ENCODE measurements at regions not wholly inside any gene's neighbourhood (a gene's known extent, or its start where the extent isn't known, plus 50 kb on each side); places are given as distances from the start of the nearest gene placed in this dataset.

GRCh38 chr1:58365328-58365727, 181.2 kb downstream of the OMA1 start:
- no peak for DNase-seq

- DNase-seq = no peak
Measured at GRCh38 chr1:58363585-58363984, 182.9 kb downstream of the OMA1 start.

- DNase-seq = no peak
Measured at GRCh38 chr1:58361134-58361533, 185.4 kb downstream of the OMA1 start.

DNA sequence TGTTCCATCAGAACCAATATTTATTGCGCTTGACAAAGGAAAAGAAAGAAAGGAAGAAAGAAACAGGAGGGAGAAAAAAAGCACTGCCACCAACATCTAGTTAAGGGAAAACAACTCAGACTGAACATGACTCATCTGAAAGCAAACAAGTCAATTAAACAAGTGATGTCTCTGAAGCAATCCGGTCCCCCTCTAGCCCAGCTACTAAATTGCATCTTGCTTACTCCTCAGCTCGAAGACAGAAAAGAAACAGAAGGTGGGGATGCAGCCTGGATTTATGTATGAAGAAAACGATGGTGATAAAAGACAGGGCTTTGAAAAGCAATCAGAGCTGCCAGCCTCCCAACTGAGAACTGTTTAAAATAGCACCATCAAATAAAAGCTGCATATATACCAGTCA, 188.2 kb downstream of the OMA1 start:
- no peak for DNase-seq

- no peak for DNase-seq
Measured at GRCh38 chr1:58356402-58356801, 190.1 kb downstream of the OMA1 start.

DNA sequence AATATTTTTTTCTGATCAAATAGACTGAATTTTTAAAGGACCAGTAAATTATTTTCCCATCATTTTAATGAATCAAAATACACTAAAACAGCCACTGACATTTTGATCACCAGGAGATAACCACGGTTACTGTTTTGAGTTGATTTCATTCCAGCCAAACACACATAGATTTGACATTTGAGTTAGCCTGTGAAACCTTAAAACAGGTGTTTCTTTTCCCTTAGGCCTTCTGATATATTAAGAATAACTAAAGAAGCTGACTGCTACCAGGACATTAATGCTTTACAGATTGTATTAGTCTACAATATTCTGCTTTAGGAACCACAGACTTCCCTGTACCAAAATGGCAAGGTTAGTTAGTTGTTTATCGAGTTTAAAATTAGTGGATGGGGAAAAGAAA, 193.4 kb downstream of the OMA1 start:
- no peak for DNase-seq

GRCh38 chr1:58352476-58353092, 193.9 kb downstream of the OMA1 start:
- no peak for DNase-seq

GRCh38 chr1:58346036-58346355, 200.5 kb downstream of the OMA1 start:
- DNase-seq = no peak

- no peak for DNase-seq
Measured at GRCh38 chr1:58345215-58346035, 201.1 kb downstream of the OMA1 start.

- DNase-seq = no peak
Measured at GRCh38 chr1:58340185-58340584, 206.3 kb downstream of the OMA1 start.

DNA sequence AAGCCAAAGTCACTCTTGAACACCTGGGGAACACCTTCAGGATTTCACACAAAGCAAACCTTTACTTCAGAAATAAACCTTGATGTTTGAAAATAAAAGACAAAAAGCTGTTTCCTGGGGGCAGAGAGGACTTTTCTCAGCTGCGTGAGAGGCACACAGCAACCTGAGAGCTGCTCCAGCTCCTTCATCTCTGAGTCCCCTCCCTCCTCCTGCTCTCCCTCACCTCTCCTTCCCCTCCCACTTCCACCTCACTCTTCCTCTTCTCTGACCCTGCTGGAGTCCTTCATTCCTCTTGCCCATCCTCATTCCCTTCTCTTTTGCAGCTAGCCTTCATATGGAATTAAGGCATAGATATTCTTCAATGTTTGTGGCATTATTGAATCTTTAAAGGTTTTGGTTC, 208.4 kb downstream of the OMA1 start:
- no peak for DNase-seq

GRCh38 chr1:58333511-58333910, 213.0 kb downstream of the OMA1 start:
- no peak for DNase-seq

DNA sequence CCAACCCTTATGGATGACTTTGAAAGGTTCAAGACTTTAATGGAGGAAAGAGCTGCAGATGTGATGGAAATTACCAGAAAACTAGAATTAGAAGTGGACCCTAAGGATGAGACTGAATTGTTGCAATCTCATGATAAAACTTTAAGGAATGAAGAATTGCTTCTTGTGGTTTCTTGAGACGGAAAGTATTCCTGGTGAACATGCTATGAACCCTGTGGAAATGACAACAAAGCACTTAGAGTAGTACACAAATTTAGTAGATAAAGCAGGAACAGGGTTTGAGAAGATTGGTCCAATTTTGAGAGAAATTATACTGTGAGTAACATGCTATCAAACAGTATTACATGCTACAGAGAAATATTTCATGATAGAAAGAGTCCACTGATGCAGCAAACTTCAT, 215.4 kb downstream of the OMA1 start:
- no peak for DNase-seq

GRCh38 chr1:58325866-58326265, 220.7 kb downstream of the OMA1 start:
- DNase-seq = no peak

- DNase-seq = no peak
Measured at GRCh38 chr1:58324558-58324957, 222.0 kb downstream of the OMA1 start.

GRCh38 chr1:58318157-58319005, 228.1 kb downstream of the OMA1 start:
- DNase-seq = no peak

GRCh38 chr1:58317694-58318093, 228.8 kb downstream of the OMA1 start:
- no peak for DNase-seq

GRCh38 chr1:58317086-58317485, 229.4 kb downstream of the OMA1 start:
- DNase-seq = no peak

- DNase-seq = no peak
Measured at GRCh38 chr1:58316141-58316540, 230.4 kb downstream of the OMA1 start.

- DNase-seq = no peak
Measured at GRCh38 chr1:58312971-58313563, 233.5 kb downstream of the OMA1 start.

- DNase-seq = no peak
Measured at GRCh38 chr1:58312461-58312860, 234.1 kb downstream of the OMA1 start.

DNA sequence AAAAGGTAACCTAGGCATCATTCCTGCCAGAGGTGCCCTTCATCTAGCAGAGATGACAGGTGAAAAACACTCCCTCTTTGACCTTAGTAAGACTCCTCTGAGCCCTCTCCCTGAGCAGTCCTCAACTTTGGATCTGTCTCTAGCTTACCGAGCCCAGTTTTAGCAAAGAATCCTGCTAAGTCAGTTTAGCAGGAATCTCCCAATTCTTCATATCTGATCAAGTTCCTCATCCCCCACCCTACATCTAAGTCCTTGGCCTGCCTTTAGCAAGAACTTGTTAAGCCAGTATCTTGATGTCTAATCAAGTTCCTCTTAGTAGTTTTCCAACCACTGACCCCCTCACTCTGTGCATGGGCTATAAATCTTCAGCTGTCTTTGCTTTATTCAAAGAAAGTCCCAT, 235.6 kb downstream of the OMA1 start:
- DNase-seq = no peak

GRCh38 chr1:58310469-58310868, 236.1 kb downstream of the OMA1 start:
- no peak for DNase-seq

- peak in 1 of 2 experiments; percentile 9 for DNase-seq
Measured at GRCh38 chr1:58308206-58308605, 238.3 kb downstream of the OMA1 start.

Measured in NCI-H187 (cell line).